ENCODE measurements at regions not wholly inside any gene's neighbourhood (a gene's known extent, or its start where the extent isn't known, plus 50 kb on each side); places are given as distances from the start of the nearest gene placed in this dataset.
A peak's percentile ranks its signal among the peaks of the same experiment; 100 is the strongest.

DNA sequence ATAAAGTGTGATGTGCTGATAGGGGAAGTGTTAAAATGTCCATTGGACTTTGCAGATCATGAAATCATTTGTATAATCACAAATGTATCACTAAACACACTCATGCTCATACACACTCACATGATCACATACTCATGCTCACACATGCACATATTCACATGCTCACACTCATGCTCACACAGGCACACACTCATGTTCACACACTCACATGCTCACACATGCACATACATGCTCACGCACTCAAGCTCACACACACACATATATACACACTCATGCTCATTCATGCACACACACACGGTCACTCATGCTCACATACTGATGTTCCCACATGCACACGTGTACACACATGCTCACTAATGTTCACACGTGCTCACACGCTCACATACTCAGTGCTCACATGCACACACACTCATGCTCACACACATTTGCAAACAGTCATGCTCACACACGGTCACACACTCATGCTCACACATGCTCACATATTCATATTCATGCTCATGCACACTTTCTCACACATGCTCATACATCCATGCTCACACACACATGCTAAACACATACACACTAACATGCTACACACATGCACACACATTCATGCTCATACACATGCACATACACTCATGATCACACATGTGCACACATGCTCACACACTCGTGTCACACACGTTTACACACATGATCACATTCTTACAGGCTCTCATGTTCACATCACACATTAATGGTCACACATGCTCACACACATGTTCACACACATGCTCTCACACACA lies 116.7 kb upstream of the GJB6 start:
- H3K9me3 ChIP-seq (replicated peaks in 1 of 2; ENCODE audit: control insufficient read depth in 1 of 2, insufficient read depth in 1 of 2, low read length in 2 of 2) = no peaks in the 10 kb centered on the region
- intact Hi-C loops (cut with micrococcal nuclease) = no loop called here
- H3K9me3 Mint-ChIP-seq = peaks cover 0 to 1% (median 0%) of the 10 kb centered on the region in 7 donors
- H2AFZ ChIP-seq (ENCODE audit: insufficient read depth, low read depth, low read length, poor library complexity, severe bottlenecking) = no peak overlapping the region
- peak overlapping the region in 2 of 7 donors; percentile 21 to 41 for H3K27ac Mint-ChIP-seq
- TF ChIP-seq, protein P1, sequence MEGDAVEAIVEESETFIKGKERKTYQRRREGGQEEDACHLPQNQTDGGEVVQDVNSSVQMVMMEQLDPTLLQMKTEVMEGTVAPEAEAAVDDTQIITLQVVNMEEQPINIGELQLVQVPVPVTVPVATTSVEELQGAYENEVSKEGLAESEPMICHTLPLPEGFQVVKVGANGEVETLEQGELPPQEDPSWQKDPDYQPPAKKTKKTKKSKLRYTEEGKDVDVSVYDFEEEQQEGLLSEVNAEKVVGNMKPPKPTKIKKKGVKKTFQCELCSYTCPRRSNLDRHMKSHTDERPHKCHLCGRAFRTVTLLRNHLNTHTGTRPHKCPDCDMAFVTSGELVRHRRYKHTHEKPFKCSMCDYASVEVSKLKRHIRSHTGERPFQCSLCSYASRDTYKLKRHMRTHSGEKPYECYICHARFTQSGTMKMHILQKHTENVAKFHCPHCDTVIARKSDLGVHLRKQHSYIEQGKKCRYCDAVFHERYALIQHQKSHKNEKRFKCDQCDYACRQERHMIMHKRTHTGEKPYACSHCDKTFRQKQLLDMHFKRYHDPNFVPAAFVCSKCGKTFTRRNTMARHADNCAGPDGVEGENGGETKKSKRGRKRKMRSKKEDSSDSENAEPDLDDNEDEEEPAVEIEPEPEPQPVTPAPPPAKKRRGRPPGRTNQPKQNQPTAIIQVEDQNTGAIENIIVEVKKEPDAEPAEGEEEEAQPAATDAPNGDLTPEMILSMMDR (IDR thresholded peaks at IDR 0.05) = no peak
- H3K27me3 ChIP-seq (ENCODE audit: control insufficient read depth in 2 of 2, insufficient read depth in 2 of 2, low read length in 2 of 2) = no peaks in the 10 kb centered on the region
- WGBS (ENCODE audit: insufficient coverage) = 94% methylated on average over 8 of the region's 8 CpGs
- peaks cover 48 to 53% of the 10 kb centered on the region in 2 donors for H3K4me1 ChIP-seq (ENCODE audit: control insufficient read depth in 1 of 2, insufficient read depth in 2 of 2, low read length in 2 of 2)
- no peaks in the 10 kb centered on the region for H3K79me2 ChIP-seq (ENCODE audit: insufficient read depth, low read length)
- no peak overlapping the region for H3K4me3 ChIP-seq (replicated peaks in 1 of 3; ENCODE audit: low read depth in 2 of 3, low read length in 3 of 3)
- DNase-seq = no peak
- H3K4me3 Mint-ChIP-seq = no peak overlapping the region
- no peak overlapping the region for H3K4me2 ChIP-seq (replicated peaks; ENCODE audit: extremely low read depth, low read length, poor library complexity, severe bottlenecking)
- H3K4me1 Mint-ChIP-seq = peaks cover 52% of the 10 kb centered on the region
- no peak overlapping the region for H3K9ac ChIP-seq (ENCODE audit: insufficient read depth, low read length, poor library complexity, severe bottlenecking)
- no peaks in the 10 kb centered on the region for H3K36me3 Mint-ChIP-seq
- no peaks in the 10 kb centered on the region for H4K20me1 ChIP-seq (ENCODE audit: insufficient read depth, low read length)
- H3K27ac ChIP-seq (ENCODE audit: low read depth in 1 of 2, low read length in 2 of 2) = no peak overlapping the region
- peaks cover 0 to 10% (median 1%) of the 10 kb centered on the region in 3 donors for H3K27me3 Mint-ChIP-seq (ENCODE audit: low read depth in 3 of 3)
- H3K36me3 ChIP-seq (replicated peaks in 1 of 2; ENCODE audit: control insufficient read depth in 1 of 2, insufficient read depth in 2 of 2, low read length in 2 of 2) = no peaks in the 10 kb centered on the region

- Histone ChIP-seq H3K9ac (ENCODE audit: insufficient read depth, low read length, poor library complexity, severe bottlenecking) (no peak overlapping the region), H3K9me3 (replicated peaks in 1 of 2; ENCODE audit: control insufficient read depth in 1 of 2, insufficient read depth in 1 of 2, low read length in 2 of 2) (no peaks in the 10 kb centered on the region), H4K20me1 (ENCODE audit: insufficient read depth, low read length) (no peaks in the 10 kb centered on the region), H3K36me3 (replicated peaks in 1 of 2; ENCODE audit: control insufficient read depth in 1 of 2, insufficient read depth in 2 of 2, low read length in 2 of 2) (no peaks in the 10 kb centered on the region), H2AFZ (ENCODE audit: insufficient read depth, low read depth, low read length, poor library complexity, severe bottlenecking) (no peak overlapping the region), H3K27me3 (ENCODE audit: control insufficient read depth in 2 of 2, insufficient read depth in 2 of 2, low read length in 2 of 2) (no peaks in the 10 kb centered on the region), H3K4me2 (replicated peaks; ENCODE audit: extremely low read depth, low read length, poor library complexity, severe bottlenecking) (no peak overlapping the region), H3K4me3 (replicated peaks in 1 of 3; ENCODE audit: low read depth in 2 of 3, low read length in 3 of 3) (no peak overlapping the region), H3K27ac (ENCODE audit: low read depth in 1 of 2, low read length in 2 of 2) (no peak overlapping the region), H3K79me2 (ENCODE audit: insufficient read depth, low read length) (no peaks in the 10 kb centered on the region), H3K4me1 (ENCODE audit: control insufficient read depth in 1 of 2, insufficient read depth in 2 of 2, low read length in 2 of 2) (peaks cover 41 to 45% of the 10 kb centered on the region in 2 donors)
- H3K4me3 Mint-ChIP-seq = no peak overlapping the region
- 93% methylated on average over 6 of the region's 10 CpGs for WGBS (ENCODE audit: insufficient coverage)
- TF ChIP-seq, protein P1 (IDR thresholded peaks at IDR 0.05) = no peak
- peaks cover 0 to 4% (median 0%) of the 10 kb centered on the region in 7 donors for H3K9me3 Mint-ChIP-seq
- no peak for DNase-seq
- H3K27me3 Mint-ChIP-seq (ENCODE audit: low read depth in 3 of 3) = peaks cover 0 to 12% (median 1%) of the 10 kb centered on the region in 3 donors
- intact Hi-C loops (cut with micrococcal nuclease) = no loop called here
- no peaks in the 10 kb centered on the region for H3K36me3 Mint-ChIP-seq
- H3K4me1 Mint-ChIP-seq = peaks cover 45% of the 10 kb centered on the region
- no peak overlapping the region for H3K27ac Mint-ChIP-seq
These were observed 115.9 kb upstream of the GJB6 start for GRCh38 chr13:20348018-20348417.

Measured in CD14-positive monocyte (primary cell).